ENCODE measurements at regions not wholly inside any gene's neighbourhood (a gene's known extent, or its start where the extent isn't known, plus 50 kb on each side); places are given as distances from the start of the nearest gene placed in this dataset.
"Not testable (repeated sequence)": the region's sequence is repeated elsewhere in the genome, so short reads cannot be mapped to it uniquely, and the experiment has no call there.

GRCh38 chr13:60811581-60811980 is 414.6 kb downstream of the TDRD3 start:
- Histone ChIP-seq H3K36me3 (replicated peaks in 1 of 2; ENCODE audit: control insufficient read depth in 1 of 2, insufficient read depth in 2 of 2, low read length in 2 of 2) (no peaks in the 10 kb centered on the region), H3K27ac (ENCODE audit: low read depth in 1 of 2, low read length in 2 of 2) (no peak overlapping the region), H3K79me2 (ENCODE audit: insufficient read depth, low read length) (no peaks in the 10 kb centered on the region), H3K9ac (ENCODE audit: insufficient read depth, low read length, poor library complexity, severe bottlenecking) (no peak overlapping the region), H4K20me1 (ENCODE audit: insufficient read depth, low read length) (no peaks in the 10 kb centered on the region), H3K4me3 (replicated peaks in 1 of 3; ENCODE audit: low read depth in 2 of 3, low read length in 3 of 3) (no peak overlapping the region), H3K9me3 (replicated peaks in 1 of 2; ENCODE audit: control insufficient read depth in 1 of 2, insufficient read depth in 1 of 2, low read length in 2 of 2) (no peaks in the 10 kb centered on the region), H3K27me3 (ENCODE audit: control insufficient read depth in 2 of 2, insufficient read depth in 2 of 2, low read length in 2 of 2) (no peaks in the 10 kb centered on the region), H3K4me2 (replicated peaks; ENCODE audit: extremely low read depth, low read length, poor library complexity, severe bottlenecking) (no peak overlapping the region), H2AFZ (ENCODE audit: insufficient read depth, low read depth, low read length, poor library complexity, severe bottlenecking) (no peak overlapping the region), H3K4me1 (ENCODE audit: control insufficient read depth in 1 of 2, insufficient read depth in 2 of 2, low read length in 2 of 2) (no peaks in the 10 kb centered on the region)
- WGBS (ENCODE audit: insufficient coverage) = no CpG with 5 or more reads among the region's 1 CpG
- H3K36me3 Mint-ChIP-seq = no peaks in the 10 kb centered on the region
- TF ChIP-seq CTCF (IDR thresholded peaks at IDR 0.05) = no peak
- no peak overlapping the region for H3K27ac Mint-ChIP-seq
- H3K4me1 Mint-ChIP-seq = no peaks in the 10 kb centered on the region
- no peak for DNase-seq
- intact Hi-C loops (cut with micrococcal nuclease) = no loop called here
- no peak overlapping the region for H3K4me3 Mint-ChIP-seq
- H3K9me3 Mint-ChIP-seq = peaks cover 0 to 11% (median 3%) of the 10 kb centered on the region in 7 donors
- H3K27me3 Mint-ChIP-seq (ENCODE audit: low read depth in 3 of 3) = no peaks in the 10 kb centered on the region

- WGBS (ENCODE audit: insufficient coverage) = 92% methylated on average over 10 of the region's 13 CpGs
- H3K27me3 Mint-ChIP-seq (ENCODE audit: low read depth in 3 of 3); H3K36me3 ChIP-seq (replicated peaks in 1 of 2; ENCODE audit: control insufficient read depth in 1 of 2, insufficient read depth in 2 of 2, low read length in 2 of 2); H3K4me3 Mint-ChIP-seq; H2AFZ ChIP-seq (ENCODE audit: insufficient read depth, low read depth, low read length, poor library complexity, severe bottlenecking); H3K4me2 ChIP-seq (replicated peaks; ENCODE audit: extremely low read depth, low read length, poor library complexity, severe bottlenecking); H3K36me3 Mint-ChIP-seq; DNase-seq; H3K27ac ChIP-seq (ENCODE audit: low read depth in 1 of 2, low read length in 2 of 2); H3K4me1 Mint-ChIP-seq; H3K4me1 ChIP-seq (ENCODE audit: control insufficient read depth in 1 of 2, insufficient read depth in 2 of 2, low read length in 2 of 2); H3K27ac Mint-ChIP-seq; H3K9me3 ChIP-seq (replicated peaks in 1 of 2; ENCODE audit: control insufficient read depth in 1 of 2, insufficient read depth in 1 of 2, low read length in 2 of 2); H3K27me3 ChIP-seq (ENCODE audit: control insufficient read depth in 2 of 2, insufficient read depth in 2 of 2, low read length in 2 of 2); H3K9ac ChIP-seq (ENCODE audit: insufficient read depth, low read length, poor library complexity, severe bottlenecking); H3K4me3 ChIP-seq (replicated peaks in 1 of 3; ENCODE audit: low read depth in 2 of 3, low read length in 3 of 3); H4K20me1 ChIP-seq (ENCODE audit: insufficient read depth, low read length); intact Hi-C loops (cut with micrococcal nuclease); H3K79me2 ChIP-seq (ENCODE audit: insufficient read depth, low read length): not testable (repeated sequence)
- H3K9me3 Mint-ChIP-seq = peaks cover 0 to 28% (median 7%) of the 10 kb centered on the region in 7 donors
Observed at GRCh38 chr13:60805640-60806039, 408.6 kb downstream of the TDRD3 start.

All from CD14-positive monocyte (primary cell).